Activated gamma-delta T cell treated with anti-CD3 and anti-CD28 coated beads, Interleukin-2, amount 50 U/mL, for 16 hours (primary cell): ENCODE measurements at regions not wholly inside any gene's neighbourhood (a gene's known extent, or its start where the extent isn't known, plus 50 kb on each side); places are given as distances from the start of the nearest gene placed in this dataset.

ENCODE experiments used
- DNase-seq: peaks from one replicate; pipeline ENCODE4 v3.0.0-alpha.2; 2020; ENCODE audit warnings: low read depth

- no peak for DNase-seq
These were observed 179.3 kb downstream of the ETS2 start for GRCh38 chr21:38984982-38985567.

GRCh38 chr21:38984568-38984967 is 178.8 kb downstream of the ETS2 start:
- DNase-seq, result no peak

- no peak for DNase-seq
These were observed 177.8 kb downstream of the ETS2 start for GRCh38 chr21:38983560-38983959.

GRCh38 chr21:38982804-38983203 is 177.1 kb downstream of the ETS2 start:
- DNase-seq, result no peak

GRCh38 chr21:38982096-38982495 is 176.4 kb downstream of the ETS2 start:
- DNase-seq, result no peak

GRCh38 chr21:38980416-38981313 is 174.9 kb downstream of the ETS2 start:
- no peak for DNase-seq

GRCh38 chr21:38979271-38980121 is 173.8 kb downstream of the ETS2 start:
- DNase-seq, result no peak

- DNase-seq, result no peak
These were observed 171.2 kb downstream of the ETS2 start for GRCh38 chr21:38976900-38977299.

- no peak for DNase-seq
These were observed 167.8 kb downstream of the ETS2 start for GRCh38 chr21:38973552-38973951.

- no peak for DNase-seq
These were observed 166.3 kb downstream of the ETS2 start for GRCh38 chr21:38972078-38972477.

- no peak for DNase-seq
These were observed 165.0 kb downstream of the ETS2 start for GRCh38 chr21:38970765-38971164.

- DNase-seq, result no peak
These were observed 163.3 kb downstream of the ETS2 start for GRCh38 chr21:38968887-38969543.

- DNase-seq, result no peak
These were observed 160.3 kb downstream of the ETS2 start for GRCh38 chr21:38965910-38966504.

GRCh38 chr21:38965241-38965640 is 159.5 kb downstream of the ETS2 start:
- DNase-seq, result no peak

GRCh38 chr21:38963006-38963405 is 157.3 kb downstream of the ETS2 start:
- DNase-seq, result no peak

- no peak for DNase-seq
These were observed 154.5 kb downstream of the ETS2 start for GRCh38 chr21:38960251-38960650.

- no peak for DNase-seq
These were observed 153.9 kb downstream of the ETS2 start for GRCh38 chr21:38959692-38960061.

- DNase-seq, result no peak
These were observed 153.4 kb downstream of the ETS2 start for GRCh38 chr21:38958940-38959691.

- no peak for DNase-seq
These were observed 152.6 kb downstream of the ETS2 start for GRCh38 chr21:38958323-38958705.

- DNase-seq, result no peak
These were observed 152.0 kb downstream of the ETS2 start for GRCh38 chr21:38957575-38958322.
